Suppressor macrophage (primary cell): ENCODE measurements at regions not wholly inside any gene's neighbourhood (a gene's known extent, or its start where the extent isn't known, plus 50 kb on each side); places are given as distances from the start of the nearest gene placed in this dataset.
"Not testable (repeated sequence)": the region's sequence is repeated elsewhere in the genome, so short reads cannot be mapped to it uniquely, and the experiment has no call there.

Experiments
- DNase-seq, 4 experiments: peaks; one replicate each; pipeline ENCODE4 v3.0.0-alpha.2; 2020 to 2022

DNA sequence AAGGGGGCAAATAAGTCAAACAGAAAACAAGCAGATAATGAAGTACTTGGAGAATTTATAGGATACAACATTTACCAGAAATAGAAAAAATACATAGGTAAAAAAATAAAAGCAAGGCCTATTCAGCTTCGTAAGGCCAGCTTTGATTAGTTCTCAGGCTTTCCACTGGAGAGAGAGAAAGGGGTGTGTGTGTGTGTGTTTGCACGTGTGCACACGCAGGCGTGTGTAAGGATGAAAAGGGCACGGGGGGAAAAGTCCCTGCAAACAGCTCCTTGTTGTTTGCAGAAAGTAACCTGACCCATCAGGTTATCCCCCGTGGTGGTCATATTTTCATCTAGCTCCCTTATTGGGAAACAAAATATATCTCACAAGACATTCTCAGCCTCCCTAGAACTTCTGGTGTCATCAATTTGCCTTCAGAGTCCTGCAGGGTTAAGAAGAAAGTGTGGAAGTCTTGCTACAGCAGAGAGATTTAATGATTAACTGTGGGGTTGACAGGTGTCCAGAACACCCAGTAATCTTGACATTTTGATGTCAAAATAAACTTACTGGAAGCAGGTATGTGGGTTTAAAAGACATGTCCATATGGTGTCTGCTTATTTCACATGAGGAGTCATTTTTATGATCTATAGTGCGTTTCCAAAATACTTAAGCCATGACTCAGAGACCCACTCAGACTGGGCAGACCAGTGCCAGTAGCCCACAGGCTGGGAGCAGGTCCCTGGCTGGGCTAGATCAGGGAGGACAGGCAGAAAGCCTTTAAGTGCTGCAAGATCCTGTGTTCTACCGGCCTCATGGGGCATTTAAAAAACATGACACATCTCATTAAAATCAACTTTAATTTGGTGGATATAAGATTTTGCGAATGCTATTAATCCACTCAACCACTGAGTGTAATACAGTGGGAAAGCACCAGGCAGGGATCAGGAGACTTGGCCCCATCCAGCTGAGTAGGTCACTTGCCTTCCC, 487.6 kb upstream of the CAMK1G start:
- no peak for DNase-seq

GRCh38 chr1:209100460-209100859, 483.1 kb upstream of the CAMK1G start:
- no peak for DNase-seq

DNA sequence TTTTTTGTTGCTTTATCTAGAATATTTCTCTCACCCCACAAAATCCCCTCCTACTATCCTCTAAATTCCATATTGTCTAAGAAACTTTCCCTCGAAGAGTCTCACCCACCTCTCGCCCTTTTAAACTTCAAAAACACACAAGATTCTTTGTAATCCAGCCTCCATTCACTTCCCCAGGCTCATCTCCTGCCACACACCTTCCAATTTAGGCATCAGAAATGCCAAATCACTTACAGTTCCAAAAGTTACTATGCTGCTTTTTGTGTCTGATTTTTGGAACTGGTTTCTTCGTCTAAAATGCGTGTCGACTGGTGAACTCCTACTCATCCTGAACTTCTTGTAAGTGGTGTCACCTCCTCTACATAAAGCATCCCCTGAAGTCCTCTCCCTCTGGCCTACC, 482.4 kb upstream of the CAMK1G start:
- no peak for DNase-seq

DNA sequence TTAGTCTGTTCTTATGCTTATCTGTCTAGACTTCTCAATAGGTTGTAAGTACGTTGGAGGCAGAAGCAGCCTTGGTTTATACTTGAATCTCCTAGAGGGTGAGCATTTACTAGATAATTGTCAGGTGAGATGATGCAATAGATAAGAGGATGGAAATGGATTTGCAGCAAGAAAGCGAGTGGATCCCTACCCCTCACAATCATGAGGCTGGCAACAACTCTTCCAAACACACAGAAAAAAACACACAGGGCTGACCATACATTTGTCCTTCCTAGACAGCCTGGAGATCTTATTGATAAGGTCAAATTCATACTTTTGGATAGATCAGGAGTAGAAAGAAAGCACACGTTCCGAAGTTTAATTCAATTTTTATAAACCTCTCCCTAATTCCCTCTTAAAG, 481.4 kb upstream of the CAMK1G start:
- DNase-seq = no peak

DNA sequence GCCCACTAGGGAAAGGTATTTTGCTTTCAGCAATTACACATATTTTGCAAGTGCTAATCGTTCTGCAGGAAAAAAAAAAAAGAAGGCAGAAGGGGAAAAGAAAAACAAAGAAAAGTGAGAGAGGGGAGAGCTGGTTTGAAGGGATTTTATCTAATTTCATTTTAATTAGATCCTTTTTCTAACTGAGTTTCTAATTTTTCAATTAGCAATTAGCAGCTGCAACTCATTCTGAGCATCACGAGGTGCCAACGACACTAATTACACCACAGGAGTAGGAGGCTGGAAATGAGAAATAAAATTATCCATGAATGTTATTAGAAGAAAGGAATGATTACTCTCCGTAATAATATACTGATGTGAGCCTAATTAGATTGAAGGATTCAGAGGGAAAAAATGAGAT, 481.0 kb upstream of the CAMK1G start:
- no peak for DNase-seq

DNA sequence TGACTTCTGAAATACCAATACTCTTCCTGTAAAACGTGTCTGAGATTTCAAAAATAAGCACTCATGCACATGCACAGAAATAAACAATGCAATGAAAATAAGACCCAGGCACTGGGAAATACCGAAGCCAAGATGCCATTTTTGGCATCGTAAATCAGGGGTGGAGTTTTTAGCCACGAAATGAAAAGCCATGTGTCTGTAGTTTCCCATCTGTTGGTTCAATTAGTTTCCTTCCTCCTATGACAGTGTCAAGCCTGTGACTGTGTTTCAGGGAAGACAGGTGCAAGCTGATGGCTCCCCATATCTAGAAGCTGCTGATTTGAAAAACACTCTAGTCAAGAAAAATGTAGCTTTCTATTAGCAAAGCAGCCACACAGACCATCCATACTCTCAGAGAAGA, 480.4 kb upstream of the CAMK1G start:
- DNase-seq = no peak

DNA sequence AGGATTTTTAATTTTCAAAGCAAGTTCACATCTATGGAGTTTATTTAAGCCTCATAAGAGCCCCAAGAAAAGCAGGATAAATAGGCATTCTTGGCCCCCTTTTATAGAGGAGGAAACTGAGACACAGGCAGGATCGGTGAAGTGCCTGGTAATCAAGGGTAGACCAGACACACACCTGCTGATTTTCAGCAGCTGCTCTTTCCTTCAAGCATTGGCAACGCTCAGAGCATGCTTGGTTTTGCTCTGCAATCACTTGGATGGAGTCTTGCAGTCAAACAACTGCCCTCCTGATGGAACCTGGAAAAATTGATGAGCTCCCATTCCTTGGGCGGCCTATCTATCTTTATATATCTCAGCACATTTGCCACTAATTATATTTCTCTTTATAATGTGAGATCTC, 478.9 kb upstream of the CAMK1G start:
- no peak for DNase-seq

- no peak for DNase-seq
Observed at GRCh38 chr1:209105701-209106100, 477.8 kb upstream of the CAMK1G start.

GRCh38 chr1:209106237-209106741, 477.2 kb upstream of the CAMK1G start:
- no peak for DNase-seq

GRCh38 chr1:209106861-209107260, 476.7 kb upstream of the CAMK1G start:
- DNase-seq = no peak

DNA sequence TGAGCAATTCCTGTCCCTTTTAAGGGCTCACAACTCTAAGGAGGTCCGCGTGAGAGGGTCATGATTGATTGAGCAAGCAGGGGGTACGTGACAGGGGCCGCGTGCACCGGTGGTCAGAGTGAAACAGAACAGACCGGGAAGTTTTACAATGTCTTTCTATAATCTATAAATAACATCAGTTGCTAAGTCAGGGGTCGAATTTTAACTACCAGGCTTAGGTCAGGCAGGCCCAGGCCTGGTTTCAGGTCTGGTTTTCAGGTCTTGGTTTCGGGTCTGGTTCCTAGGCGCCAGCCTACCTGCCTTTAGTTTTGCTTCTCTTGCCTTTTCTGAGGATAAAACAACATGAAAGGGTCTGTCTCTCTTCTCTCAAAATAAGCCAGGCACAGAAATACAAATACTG, 476.0 kb upstream of the CAMK1G start:
- DNase-seq = no peak

GRCh38 chr1:209109001-209109785, 474.3 kb upstream of the CAMK1G start:
- no peak for DNase-seq

DNA sequence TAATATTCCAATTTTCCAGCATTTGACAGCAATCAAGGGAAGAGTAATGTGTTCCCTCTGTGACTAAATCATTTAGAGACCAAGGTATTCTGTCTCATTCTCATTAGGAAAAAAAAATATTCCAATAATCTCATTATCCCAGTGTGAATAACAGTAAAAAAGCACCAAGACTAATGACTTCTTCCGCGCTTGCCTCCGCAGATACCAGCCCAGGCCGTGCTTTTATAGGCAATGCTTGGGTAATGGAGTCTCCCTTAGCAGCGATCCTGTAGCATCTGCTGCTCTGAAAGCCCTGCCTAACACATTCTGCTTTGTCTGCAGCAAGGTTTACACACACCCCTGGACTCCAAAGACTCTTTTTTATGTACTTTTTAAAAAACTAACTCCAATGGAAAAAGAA, 470.0 kb upstream of the CAMK1G start:
- no peak for DNase-seq

GRCh38 chr1:209116705-209117104, 466.8 kb upstream of the CAMK1G start:
- DNase-seq = no peak

- DNase-seq = no peak
Observed at GRCh38 chr1:209123601-209124000, 459.9 kb upstream of the CAMK1G start.

GRCh38 chr1:209129091-209129490, 454.4 kb upstream of the CAMK1G start:
- DNase-seq = not testable (repeated sequence)

GRCh38 chr1:209130886-209131285, 452.6 kb upstream of the CAMK1G start:
- no peak for DNase-seq

GRCh38 chr1:209132736-209133467, 450.6 kb upstream of the CAMK1G start:
- no peak for DNase-seq

- DNase-seq = no peak
Observed at GRCh38 chr1:209134001-209134400, 449.5 kb upstream of the CAMK1G start.

GRCh38 chr1:209143916-209144315, 439.6 kb upstream of the CAMK1G start:
- no peak for DNase-seq

GRCh38 chr1:209150114-209150513, 433.4 kb upstream of the CAMK1G start:
- peak in 3 of 4 experiments; percentile 23 to 40 (median 30) for DNase-seq

DNA sequence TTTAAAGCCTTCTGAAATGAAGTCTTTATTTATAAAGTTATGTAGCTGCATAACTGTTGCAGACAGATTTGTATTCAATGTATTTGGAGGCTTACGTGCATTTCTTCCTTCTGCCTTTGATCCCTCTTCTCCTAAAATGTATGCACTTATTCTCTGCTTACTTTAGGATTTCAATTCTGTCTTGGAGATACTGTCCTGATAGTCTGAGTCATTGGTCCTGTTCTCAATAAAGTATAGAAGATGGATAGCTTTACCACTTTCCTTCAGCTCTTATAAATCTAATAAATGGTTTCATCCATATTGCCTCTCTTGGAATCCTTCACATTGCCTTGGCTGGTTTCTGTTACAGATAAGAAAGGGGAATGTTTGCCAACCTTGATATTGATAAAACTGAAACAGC, 430.1 kb upstream of the CAMK1G start:
- DNase-seq = no peak

- DNase-seq = no peak
Observed at GRCh38 chr1:209154912-209155311, 428.6 kb upstream of the CAMK1G start.
